HFFc6 (cell line): ENCODE measurements at regions not wholly inside any gene's neighbourhood (a gene's known extent, or its start where the extent isn't known, plus 50 kb on each side); places are given as distances from the start of the nearest gene placed in this dataset. TPM values are rescaled to one million over a fixed set of nuclear protein-coding genes. Genes with fewer than 3 reads are reported as not detected.

Experiments used
- DNase-seq: peaks from one replicate; pipeline ENCODE4 v3.0.0-alpha.2; 2018
- H3K27ac Mint-ChIP-seq: 2 replicates; pipeline ENCODE4 v1.8.0; 2020; ENCODE audit warnings: mild to moderate bottlenecking, mixed read lengths
- H3K27me3 Mint-ChIP-seq: 2 replicates; pipeline ENCODE4 v1.8.0; 2021; ENCODE audit warnings: mild to moderate bottlenecking, moderate library complexity, mixed read lengths; ENCODE audit not compliant: insufficient read depth
- H3K36me3 Mint-ChIP-seq: 2 replicates; pipeline ENCODE4 v1.8.0; 2021; ENCODE audit warnings: low read depth, mixed read lengths
- H3K4me1 Mint-ChIP-seq: 2 replicates; pipeline ENCODE4 v1.8.0; 2020; ENCODE audit warnings: low read depth, mixed read lengths
- H3K4me3 Mint-ChIP-seq: 2 replicates; pipeline ENCODE4 v1.8.0; 2020; ENCODE audit warnings: mild to moderate bottlenecking, moderate library complexity, mixed read lengths
- H3K9me3 Mint-ChIP-seq: 2 replicates; pipeline ENCODE4 v1.8.0; 2020; ENCODE audit warnings: mild to moderate bottlenecking, mixed read lengths
- CTCF ChIP-seq: fragments of 200-600 bp; sonication (generic); IDR thresholded peaks from 2 replicates; pipeline ENCODE4 v1.5.0; 2021; ENCODE audit warnings: antibody characterized with exemption, mild to moderate bottlenecking
- microRNA-seq: library from miRNA; unstranded; fragments of <30 nt; microRNA quantifications from one replicate; pipeline ENCODE4, GENCODE V29; 2019

- TF ChIP-seq CTCF: no peak
- Mint-ChIP-seq H3K4me3 (no peak overlapping the region), H3K36me3 (no peaks in the 10 kb centered on the region), H3K27me3 (no peaks in the 10 kb centered on the region), H3K27ac (no peak overlapping the region), H3K4me1 (peaks cover 19% of the 10 kb centered on the region), H3K9me3 (no peaks in the 10 kb centered on the region)
- peak; percentile 42 for DNase-seq
Observed at GRCh38 chr6:19771753-19772336, 65.3 kb upstream of the ID4 start.

DNA sequence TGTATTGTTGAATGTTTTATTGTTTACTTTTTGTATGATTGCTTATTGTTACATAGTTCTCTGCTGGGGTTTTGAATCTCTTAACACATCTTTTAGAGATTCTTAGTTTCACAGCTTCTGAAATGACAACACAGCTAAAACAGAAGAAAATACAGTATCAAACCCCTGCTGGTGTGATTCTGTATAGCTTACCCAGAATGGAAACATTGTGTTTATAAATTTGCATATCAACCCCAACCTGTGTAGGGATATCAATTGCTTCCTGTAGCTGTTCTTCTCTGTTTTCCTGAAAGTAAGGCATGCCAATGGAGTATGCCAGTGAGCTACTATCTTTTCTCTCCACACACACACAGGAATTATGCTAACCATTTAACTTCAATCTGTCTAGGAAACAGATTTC, 64.3 kb upstream of the ID4 start:
- Mint-ChIP-seq H3K27ac (no peak overlapping the region), H3K4me1 (peaks cover 19% of the 10 kb centered on the region), H3K9me3 (no peaks in the 10 kb centered on the region), H3K4me3 (no peak overlapping the region), H3K27me3 (no peaks in the 10 kb centered on the region), H3K36me3 (no peaks in the 10 kb centered on the region)
- peak; percentile 50 for TF ChIP-seq CTCF
- DNase-seq: no peak

- Mint-ChIP-seq H3K4me3 (no peak overlapping the region), H3K4me1 (peaks cover 10% of the 10 kb centered on the region), H3K36me3 (no peaks in the 10 kb centered on the region), H3K27me3 (peaks cover 1% of the 10 kb centered on the region; the same call in 1 of the 2 replicates), H3K9me3 (no peaks in the 10 kb centered on the region), H3K27ac (no peak overlapping the region)
- no peak for DNase-seq
- no peak for TF ChIP-seq CTCF
Observed at GRCh38 chr6:19781269-19781668, 55.9 kb upstream of the ID4 start.

GRCh38 chr6:19782588-19782987, 54.6 kb upstream of the ID4 start:
- no peak overlapping the region for H3K4me3 Mint-ChIP-seq
- H3K9me3 Mint-ChIP-seq: no peaks in the 10 kb centered on the region
- no peak for DNase-seq
- H3K4me1 Mint-ChIP-seq: peaks cover 10% of the 10 kb centered on the region
- H3K27ac Mint-ChIP-seq: no peak overlapping the region
- peaks cover 1% of the 10 kb centered on the region; the same call in 1 of the 2 replicates for H3K27me3 Mint-ChIP-seq
- no peak for TF ChIP-seq CTCF
- no peaks in the 10 kb centered on the region for H3K36me3 Mint-ChIP-seq

Small RNA genes lying in the stretch of these regions (microRNA-seq; reads per million reads assigned to microRNA genes)
- not detected for gene MIR548A1
